Chondrocyte (in vitro differentiated cells): ENCODE measurements at regions not wholly inside any gene's neighbourhood (a gene's known extent, or its start where the extent isn't known, plus 50 kb on each side); places are given as distances from the start of the nearest gene placed in this dataset.

Experiments used
- DNase-seq: peaks from one replicate; pipeline ENCODE4 v3.0.0; 2021; ENCODE audit warnings: mixed read lengths, low spot score
- H3K27ac Mint-ChIP-seq: one replicate; pipeline ENCODE4 v1.8.0; 2021; ENCODE audit warnings: mild to moderate bottlenecking, moderate library complexity, mixed read lengths; ENCODE audit not compliant: unreplicated experiment
- H3K27me3 Mint-ChIP-seq: 2 replicates; pipeline ENCODE4 v1.8.0; 2021; ENCODE audit warnings: low read depth, mixed read lengths
- H3K36me3 Mint-ChIP-seq: 2 replicates; pipeline ENCODE4 v1.8.0; 2021; ENCODE audit warnings: low read depth, mixed read lengths
- H3K4me1 Mint-ChIP-seq: 2 replicates; pipeline ENCODE4 v1.8.0; 2021; ENCODE audit warnings: low read depth, mild to moderate bottlenecking, mixed read lengths
- H3K4me3 Mint-ChIP-seq: one replicate; pipeline ENCODE4 v1.8.0; 2021; ENCODE audit warnings: mild to moderate bottlenecking, moderate library complexity, mixed read lengths; ENCODE audit not compliant: unreplicated experiment
- H3K9me3 Mint-ChIP-seq: 2 replicates; pipeline ENCODE4 v1.8.0; 2021; ENCODE audit warnings: low read depth, mixed read lengths
- CTCF ChIP-seq: fragments of 200-600 bp; sonication (generic); IDR thresholded peaks from 2 replicates; pipeline ENCODE4 v1.5.0; 2021; ENCODE audit warnings: antibody characterized with exemption, mild to moderate bottlenecking, moderate library complexity

GRCh38 chr2:181780047-181780651 lies 99.8 kb upstream of the NEUROD1 start:
- no peak overlapping the region for H3K4me3 Mint-ChIP-seq
- peaks cover 59% of the 10 kb centered on the region for H3K4me1 Mint-ChIP-seq
- H3K36me3 Mint-ChIP-seq: no peaks in the 10 kb centered on the region
- no peaks in the 10 kb centered on the region for H3K9me3 Mint-ChIP-seq
- H3K27me3 Mint-ChIP-seq: no peaks in the 10 kb centered on the region
- no peak for DNase-seq
- no peak for TF ChIP-seq CTCF
- peak overlapping the region; percentile 45 for H3K27ac Mint-ChIP-seq

GRCh38 chr2:181780657-181781056 lies 100.3 kb upstream of the NEUROD1 start:
- Mint-ChIP-seq H3K27ac (no peak overlapping the region), H3K27me3 (no peaks in the 10 kb centered on the region), H3K4me3 (no peak overlapping the region), H3K9me3 (no peaks in the 10 kb centered on the region), H3K4me1 (peaks cover 63% of the 10 kb centered on the region), H3K36me3 (no peaks in the 10 kb centered on the region)
- no peak for DNase-seq
- TF ChIP-seq CTCF: no peak

GRCh38 chr2:181781078-181781786 lies 100.9 kb upstream of the NEUROD1 start:
- H3K4me3 Mint-ChIP-seq: no peak overlapping the region
- TF ChIP-seq CTCF: no peak
- no peak for DNase-seq
- H3K36me3 Mint-ChIP-seq: no peaks in the 10 kb centered on the region
- peaks cover 67% of the 10 kb centered on the region for H3K4me1 Mint-ChIP-seq
- H3K27me3 Mint-ChIP-seq: no peaks in the 10 kb centered on the region
- no peak overlapping the region for H3K27ac Mint-ChIP-seq
- no peaks in the 10 kb centered on the region for H3K9me3 Mint-ChIP-seq

- Mint-ChIP-seq H3K9me3 (no peaks in the 10 kb centered on the region), H3K36me3 (no peaks in the 10 kb centered on the region), H3K27ac (no peak overlapping the region), H3K4me1 (peaks cover 63% of the 10 kb centered on the region), H3K27me3 (no peaks in the 10 kb centered on the region), H3K4me3 (no peak overlapping the region)
- TF ChIP-seq CTCF: no peak
- DNase-seq: no peak
Measured at GRCh38 chr2:181782660-181783059, 102.3 kb upstream of the NEUROD1 start.

- Mint-ChIP-seq H3K4me1 (peaks cover 56% of the 10 kb centered on the region), H3K27ac (no peak overlapping the region), H3K36me3 (no peaks in the 10 kb centered on the region), H3K4me3 (no peak overlapping the region), H3K27me3 (no peaks in the 10 kb centered on the region), H3K9me3 (no peaks in the 10 kb centered on the region)
- no peak for DNase-seq
- TF ChIP-seq CTCF: no peak
Measured at GRCh38 chr2:181784556-181784955, 104.2 kb upstream of the NEUROD1 start.
